NT2/D1 (cell line): ENCODE measurements at regions not wholly inside any gene's neighbourhood (a gene's known extent, or its start where the extent isn't known, plus 50 kb on each side); places are given as distances from the start of the nearest gene placed in this dataset.

Experiments used
- SUZ12 ChIP-seq: IDR thresholded peaks from 2 replicates; pipeline ENCODE4 v1.6.1; 2011; ENCODE audit not compliant: insufficient read length, insufficient read depth; ENCODE audit errors: extremely low read depth
- YY1 ChIP-seq: IDR thresholded peaks from 2 replicates; pipeline ENCODE4 v1.6.1; 2011; ENCODE audit not compliant: insufficient read length, insufficient read depth
- ZNF274 ChIP-seq: IDR thresholded peaks from 2 replicates; pipeline ENCODE4 v1.6.1; 2011; ENCODE audit warnings: mild to moderate bottlenecking, low read depth, low read length

DNA sequence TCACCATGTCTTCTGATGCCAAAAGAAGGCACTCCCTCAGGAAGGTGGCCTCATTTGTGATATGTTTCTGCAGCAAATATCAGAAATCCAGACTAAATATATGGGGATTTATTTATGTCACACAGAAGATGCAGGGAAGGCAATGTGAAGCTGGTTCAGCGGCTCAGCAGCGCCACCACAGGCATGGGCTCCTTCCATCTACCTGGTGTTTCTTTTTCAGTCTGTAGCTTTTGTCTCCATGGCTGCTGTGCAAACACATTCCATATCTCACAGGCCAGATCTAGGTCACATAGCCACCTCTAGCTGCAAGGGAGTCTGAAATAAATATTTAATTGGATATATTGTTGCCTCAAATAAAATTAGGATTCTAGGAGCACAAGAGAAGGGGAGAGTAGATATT lies 502.1 kb upstream of the IL12A start:
- TF ChIP-seq YY1 (no peak), ZNF274 (no peak), SUZ12 (no peak)
